Liver (tissue), 3 donors: ENCODE measurements at regions not wholly inside any gene's neighbourhood (a gene's known extent, or its start where the extent isn't known, plus 50 kb on each side); places are given as distances from the start of the nearest gene placed in this dataset.

Source experiments
- ATF3 ChIP-seq: IDR thresholded peaks from 2 replicates; pipeline ENCODE4 v1.6.1; 2016; ENCODE audit warnings: antibody characterized with exemption
- CTCF ChIP-seq: fragments of 150-350 bp; IDR thresholded peaks from 2 replicates; pipeline ENCODE4 v1.5.1; 2017; ENCODE audit warnings: improper control_type of control experiment, low read depth, low read length; ENCODE audit not compliant: missing input control
- GABPA ChIP-seq, 2 donors: IDR thresholded peaks in 1 of 2; conservative IDR thresholded peaks in 1 of 2; 2 replicates each; pipeline ENCODE4 v1.6.1; 2016; ENCODE audit warnings: antibody characterized with exemption in 2 of 2, mild to moderate bottlenecking in 1 of 2, moderate library complexity in 1 of 2
- HNF4A ChIP-seq, 2 donors: conservative IDR thresholded peaks; 2 replicates each; pipeline ENCODE4 v1.6.1; 2016; ENCODE audit warnings: antibody characterized with exemption in 2 of 2, mild to moderate bottlenecking in 2 of 2
- RAD21 ChIP-seq, 2 donors: IDR thresholded peaks; 2 replicates each; pipeline ENCODE4 v1.6.1; 2016; ENCODE audit warnings: antibody characterized with exemption in 2 of 2, mild to moderate bottlenecking in 2 of 2
- REST ChIP-seq: IDR thresholded peaks from 2 replicates; pipeline ENCODE4 v1.6.1; 2016; ENCODE audit warnings: antibody characterized with exemption, mild to moderate bottlenecking
- SP1 ChIP-seq: IDR thresholded peaks from 2 replicates; pipeline ENCODE4 v1.6.1; 2018; ENCODE audit warnings: antibody characterized with exemption, mild to moderate bottlenecking
- YY1 ChIP-seq: IDR thresholded peaks from 2 replicates; pipeline ENCODE4 v1.6.1; 2016; ENCODE audit warnings: antibody characterized with exemption, mild to moderate bottlenecking
- ZBTB33 ChIP-seq: IDR thresholded peaks from 2 replicates; pipeline ENCODE4 v1.6.1; 2016; ENCODE audit warnings: antibody characterized with exemption
- donor health status: healthy.
- donor health status: healthy.

- TF ChIP-seq CTCF (no peak), YY1 (no peak), SP1 (no peak), RAD21 (IDR thresholded peaks at IDR 0.05) (no peak), ATF3 (no peak), HNF4A (conservative IDR thresholded peaks at IDR 0.05) (no peak), GABPA (IDR thresholded peaks at IDR 0.05 in 1 of 2, conservative IDR thresholded peaks at IDR 0.05 in 1 of 2) (no peak), REST (no peak), ZBTB33 (no peak)
Observed at GRCh38 chr12:38547586-38547985, 231.0 kb downstream of the ALG10B start.
